HS-5 (cell line): ENCODE measurements at regions not wholly inside any gene's neighbourhood (a gene's known extent, or its start where the extent isn't known, plus 50 kb on each side); places are given as distances from the start of the nearest gene placed in this dataset.

Experiments used
- DNase-seq: peaks from one replicate; pipeline ENCODE4 v3.0.0-alpha.2; 2012; ENCODE audit warnings: low read depth

GRCh38 chr21:22898051-22898665 lies 1899.9 kb downstream of the NCAM2 start:
- DNase-seq, result no peak

GRCh38 chr21:22900490-22900889 lies 1902.3 kb downstream of the NCAM2 start:
- peak; percentile 38 for DNase-seq

- no peak for DNase-seq
Measured at GRCh38 chr21:22903851-22904250, 1905.6 kb downstream of the NCAM2 start.

GRCh38 chr21:22904385-22904784 lies 1906.2 kb downstream of the NCAM2 start:
- no peak for DNase-seq

GRCh38 chr21:22925032-22925431 lies 1926.8 kb downstream of the NCAM2 start:
- DNase-seq, result no peak

GRCh38 chr21:22927469-22927868 lies 1929.3 kb downstream of the NCAM2 start:
- DNase-seq, result no peak

GRCh38 chr21:22941779-22942490 lies 1943.7 kb downstream of the NCAM2 start:
- no peak for DNase-seq

- DNase-seq, result no peak
Measured at GRCh38 chr21:22955559-22955958, 1957.3 kb downstream of the NCAM2 start.

- DNase-seq, result no peak
Measured at GRCh38 chr21:22961258-22961657, 1963.0 kb downstream of the NCAM2 start.

GRCh38 chr21:22965455-22966135 lies 1967.4 kb downstream of the NCAM2 start:
- peak; percentile 20 for DNase-seq

GRCh38 chr21:22981819-22982218 lies 1983.6 kb downstream of the NCAM2 start:
- no peak for DNase-seq

GRCh38 chr21:22993144-22993543 lies 1994.9 kb downstream of the NCAM2 start:
- no peak for DNase-seq

GRCh38 chr21:22993822-22994574 lies 1995.8 kb downstream of the NCAM2 start:
- no peak for DNase-seq

- no peak for DNase-seq
Measured at GRCh38 chr21:23003951-23004350, 2005.7 kb downstream of the NCAM2 start.

GRCh38 chr21:23008601-23009202 lies 2010.5 kb downstream of the NCAM2 start:
- DNase-seq, result no peak

- no peak for DNase-seq
Measured at GRCh38 chr21:23009360-23009759, 2011.2 kb downstream of the NCAM2 start.

- no peak for DNase-seq
Measured at GRCh38 chr21:23014021-23014420, 2015.8 kb downstream of the NCAM2 start.

- no peak for DNase-seq
Measured at GRCh38 chr21:23016617-23017016, 2018.4 kb downstream of the NCAM2 start.

- peak; percentile 4 for DNase-seq
Measured at GRCh38 chr21:23017989-23018388, 2019.8 kb downstream of the NCAM2 start.

- DNase-seq, result no peak
Measured at GRCh38 chr21:23020969-23021368, 2022.8 kb downstream of the NCAM2 start.

- DNase-seq, result no peak
Measured at GRCh38 chr21:23021481-23021880, 2023.3 kb downstream of the NCAM2 start.

GRCh38 chr21:23026878-23027277 lies 2028.7 kb downstream of the NCAM2 start:
- DNase-seq, result no peak
